Thyroid gland (tissue), 4 donors: ENCODE measurements at regions not wholly inside any gene's neighbourhood (a gene's known extent, or its start where the extent isn't known, plus 50 kb on each side); places are given as distances from the start of the nearest gene placed in this dataset.

Experiments
- POLR2A ChIP-seq, 2 donors: fragments of 450-650 bp; IDR thresholded peaks; one replicate each; pipeline ENCODE4 v1.6.1; 2017; ENCODE audit warnings: antibody characterized with exemption in 2 of 2, mild to moderate bottlenecking in 2 of 2, moderate library complexity in 1 of 2
- TF ChIP-seq, protein P1 (sequence below), 6 experiments: fragments of 200-600 bp in 3 of 6; fragments of 450-650 bp in 3 of 6; sonication (generic) in 3 of 6; IDR thresholded peaks; one replicate each; pipeline ENCODE4 v1.5.1; 2016 to 2019; ENCODE audit warnings: antibody characterized with exemption in 6 of 6, mild to moderate bottlenecking in 2 of 6, inconsistent platforms in 1 of 6, moderate library complexity in 1 of 6

DNA sequence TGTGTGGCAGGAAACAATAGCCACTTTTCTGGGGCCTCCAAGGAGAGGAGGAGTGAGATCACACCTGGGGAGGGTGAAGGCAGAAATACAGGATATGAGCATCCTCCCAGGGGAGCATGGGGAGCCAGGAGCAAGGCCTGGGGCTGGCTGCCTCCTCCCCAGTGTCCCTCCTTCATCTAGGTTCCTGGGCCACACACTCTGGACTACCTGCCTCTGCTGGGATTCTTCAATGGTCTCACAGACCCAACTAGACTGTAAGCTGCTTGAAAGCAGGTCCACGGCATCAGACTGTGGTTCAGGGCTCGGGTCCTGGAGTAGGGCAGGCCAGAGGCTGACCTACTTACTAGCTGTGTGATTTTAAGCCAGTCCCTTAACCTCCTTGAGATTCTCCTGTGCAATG lies 94.0 kb downstream of the MCFD2 start:
- TF ChIP-seq, protein P1, sequence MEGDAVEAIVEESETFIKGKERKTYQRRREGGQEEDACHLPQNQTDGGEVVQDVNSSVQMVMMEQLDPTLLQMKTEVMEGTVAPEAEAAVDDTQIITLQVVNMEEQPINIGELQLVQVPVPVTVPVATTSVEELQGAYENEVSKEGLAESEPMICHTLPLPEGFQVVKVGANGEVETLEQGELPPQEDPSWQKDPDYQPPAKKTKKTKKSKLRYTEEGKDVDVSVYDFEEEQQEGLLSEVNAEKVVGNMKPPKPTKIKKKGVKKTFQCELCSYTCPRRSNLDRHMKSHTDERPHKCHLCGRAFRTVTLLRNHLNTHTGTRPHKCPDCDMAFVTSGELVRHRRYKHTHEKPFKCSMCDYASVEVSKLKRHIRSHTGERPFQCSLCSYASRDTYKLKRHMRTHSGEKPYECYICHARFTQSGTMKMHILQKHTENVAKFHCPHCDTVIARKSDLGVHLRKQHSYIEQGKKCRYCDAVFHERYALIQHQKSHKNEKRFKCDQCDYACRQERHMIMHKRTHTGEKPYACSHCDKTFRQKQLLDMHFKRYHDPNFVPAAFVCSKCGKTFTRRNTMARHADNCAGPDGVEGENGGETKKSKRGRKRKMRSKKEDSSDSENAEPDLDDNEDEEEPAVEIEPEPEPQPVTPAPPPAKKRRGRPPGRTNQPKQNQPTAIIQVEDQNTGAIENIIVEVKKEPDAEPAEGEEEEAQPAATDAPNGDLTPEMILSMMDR (IDR thresholded peaks at IDR 0.05), result no peak
- TF ChIP-seq POLR2A (IDR thresholded peaks at IDR 0.05), result no peak
